GM18517 (cell line): ENCODE measurements at regions not wholly inside any gene's neighbourhood (a gene's known extent, or its start where the extent isn't known, plus 50 kb on each side); places are given as distances from the start of the nearest gene placed in this dataset.
"Not testable (repeated sequence)": the region's sequence is repeated elsewhere in the genome, so short reads cannot be mapped to it uniquely, and the experiment has no call there.

Source experiments
- ATAC-seq: cut with Tn5 transposase; IDR thresholded peaks from one replicate; pipeline ENCODE4 v1.9.1; 2021; ENCODE audit warnings: mild to moderate bottlenecking, moderate library complexity; ENCODE audit not compliant: unreplicated experiment

DNA sequence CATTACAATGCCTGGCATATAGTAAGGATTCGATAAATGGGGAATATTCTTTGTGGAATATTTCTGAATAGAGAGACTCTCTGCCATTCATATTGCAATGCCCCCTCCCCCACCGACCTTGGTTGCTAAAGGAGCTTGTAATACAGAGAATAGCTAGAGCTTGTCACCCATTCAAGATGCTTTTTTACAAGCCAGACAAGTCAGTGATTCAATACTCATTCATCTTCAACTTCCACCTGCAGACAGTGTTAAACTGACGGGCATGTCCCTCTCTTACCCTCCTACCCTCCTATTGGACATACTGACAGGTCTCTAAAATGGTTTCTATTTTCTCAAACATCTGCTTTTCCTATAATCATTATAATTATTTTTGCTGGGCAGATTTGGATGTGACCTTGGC, 257.4 kb downstream of the KCNJ2 start:
- no peak for ATAC-seq

DNA sequence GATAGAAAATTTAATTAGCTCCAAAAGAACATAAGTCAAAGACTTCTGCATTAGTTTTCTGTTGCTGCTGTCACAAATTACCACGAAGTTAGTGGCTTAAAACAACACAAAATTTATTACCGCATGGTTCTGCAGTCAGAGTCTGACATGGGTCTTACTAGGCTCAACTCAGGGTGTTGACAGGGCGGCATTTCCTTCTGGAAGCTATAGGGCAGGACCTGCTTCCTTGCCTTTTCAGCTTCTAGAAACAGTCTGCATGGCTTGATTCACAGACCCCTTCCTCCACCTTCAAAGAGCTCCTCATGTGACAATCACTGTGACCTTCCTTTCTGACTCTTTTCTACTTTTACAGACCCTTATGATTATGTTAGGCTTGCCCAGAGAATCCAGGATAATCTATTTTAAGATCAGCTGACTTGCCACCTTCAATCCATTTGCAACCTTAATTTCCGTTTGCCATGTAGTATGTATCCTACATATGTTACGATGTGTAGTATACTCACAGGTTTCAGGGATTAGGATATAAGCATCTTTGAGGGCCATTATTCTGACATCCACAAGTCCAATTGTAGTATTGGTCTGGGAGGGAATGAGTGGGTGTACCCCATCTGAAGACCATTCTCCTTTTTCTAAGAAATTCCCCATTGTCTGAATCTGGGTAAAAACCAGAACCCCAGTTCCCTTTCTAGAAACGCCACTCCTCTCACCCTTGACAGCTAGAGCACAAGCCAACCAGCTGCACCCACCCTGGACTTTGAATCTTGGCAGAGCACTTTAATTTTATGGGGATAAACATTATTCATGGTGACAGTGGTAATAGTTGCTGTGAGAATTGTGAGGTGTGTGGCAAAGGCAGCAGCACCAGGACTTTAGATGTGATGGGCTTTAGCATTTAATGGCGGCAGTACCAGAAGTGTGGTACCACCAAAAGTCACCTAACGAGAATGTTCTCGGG, 265.5 kb downstream of the KCNJ2 start:
- ATAC-seq = no peak

DNA sequence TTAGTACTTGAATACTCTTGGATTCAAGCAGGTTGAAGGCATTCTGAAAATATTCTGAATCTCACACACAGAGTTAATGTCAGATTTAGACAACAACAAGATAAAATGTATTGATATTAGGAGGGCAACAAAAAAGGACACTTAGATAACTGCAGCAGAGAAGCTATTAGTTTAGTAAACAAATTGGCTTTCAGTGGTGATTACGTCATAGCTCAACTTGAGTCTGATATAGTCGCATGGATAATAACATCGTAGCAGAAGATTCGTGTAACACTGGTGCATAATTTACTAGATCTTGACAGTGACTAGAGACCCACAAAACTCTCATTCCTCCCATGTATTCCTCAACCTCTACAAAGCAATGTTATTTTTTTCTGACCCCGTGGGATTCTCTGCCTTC, 268.3 kb downstream of the KCNJ2 start:
- ATAC-seq = no peak

DNA sequence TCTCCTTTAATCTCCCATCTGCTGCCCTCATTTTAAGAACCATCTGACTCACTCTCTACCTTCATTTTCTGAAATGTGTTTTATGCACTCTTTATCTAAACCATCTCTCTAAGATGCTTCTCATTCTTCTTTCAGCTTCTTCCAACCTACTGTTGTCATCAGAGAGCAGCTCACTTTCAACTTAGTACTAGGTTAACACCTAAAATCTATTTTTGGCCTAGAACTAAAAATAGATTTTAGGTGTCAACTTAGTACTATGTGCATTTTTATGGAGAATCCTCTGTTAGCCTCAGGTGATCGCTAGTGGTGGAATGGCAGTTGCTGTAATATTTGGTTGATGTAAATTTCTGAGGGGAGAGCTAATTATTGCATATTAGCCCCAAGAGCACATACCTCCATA, 277.1 kb downstream of the KCNJ2 start:
- no peak for ATAC-seq

DNA sequence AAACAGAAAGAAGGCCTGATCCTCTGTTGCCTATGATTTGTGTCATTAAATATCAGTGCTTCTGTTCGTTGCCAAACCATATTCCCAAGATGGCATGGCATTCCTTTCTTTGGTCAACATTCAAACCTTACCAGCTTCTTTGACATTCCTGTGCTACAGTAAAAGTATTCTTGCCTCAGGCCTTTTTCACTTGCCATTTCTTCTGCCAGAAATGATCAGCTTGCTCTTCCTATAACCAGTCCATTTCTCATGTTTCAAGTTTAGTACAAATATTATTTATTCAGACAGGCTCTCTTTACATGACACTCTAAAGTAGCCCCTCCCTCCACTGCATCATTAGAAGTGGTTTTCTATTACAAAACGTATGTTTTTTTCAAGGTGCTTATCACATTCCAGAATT, 278.3 kb downstream of the KCNJ2 start:
- no peak for ATAC-seq

DNA sequence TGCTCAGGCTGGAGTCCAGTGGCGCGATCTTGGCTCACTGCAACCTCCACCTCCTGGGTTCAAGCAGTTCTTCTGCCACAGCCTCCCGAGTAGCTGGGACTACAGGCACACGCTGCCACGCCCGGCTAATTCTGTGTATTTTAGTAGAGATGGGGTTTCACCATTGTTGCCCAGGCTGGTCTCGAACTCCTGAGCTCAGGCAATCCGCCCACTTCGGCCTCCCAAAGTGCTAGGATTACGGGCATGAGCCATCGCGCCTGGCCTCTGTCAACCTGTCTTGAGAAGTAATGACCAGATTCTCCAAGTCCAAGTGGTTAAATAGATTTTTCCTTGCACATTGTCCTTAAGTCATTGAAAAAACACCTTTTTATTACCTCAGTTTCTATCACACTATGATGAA, 283.7 kb downstream of the KCNJ2 start:
- ATAC-seq = not testable (repeated sequence)

DNA sequence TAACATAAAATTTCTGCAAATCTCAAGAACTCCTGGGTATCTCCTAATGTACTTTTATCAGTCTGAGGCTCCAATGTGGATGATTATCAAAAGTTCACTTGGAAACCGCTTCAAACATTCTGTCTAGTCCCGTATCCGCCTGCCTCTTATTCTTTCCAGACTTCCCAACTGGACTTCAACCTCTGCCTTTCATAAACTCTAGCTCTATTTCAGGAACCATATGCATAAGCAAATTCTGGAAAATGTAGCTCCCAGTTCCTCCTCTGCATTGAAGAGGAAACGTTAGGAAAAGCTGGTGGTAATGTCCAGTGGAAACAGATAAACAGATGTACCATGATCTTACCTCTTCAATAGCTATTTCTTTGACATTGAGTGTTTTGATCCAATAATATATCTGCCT, 285.0 kb downstream of the KCNJ2 start:
- ATAC-seq = no peak

DNA sequence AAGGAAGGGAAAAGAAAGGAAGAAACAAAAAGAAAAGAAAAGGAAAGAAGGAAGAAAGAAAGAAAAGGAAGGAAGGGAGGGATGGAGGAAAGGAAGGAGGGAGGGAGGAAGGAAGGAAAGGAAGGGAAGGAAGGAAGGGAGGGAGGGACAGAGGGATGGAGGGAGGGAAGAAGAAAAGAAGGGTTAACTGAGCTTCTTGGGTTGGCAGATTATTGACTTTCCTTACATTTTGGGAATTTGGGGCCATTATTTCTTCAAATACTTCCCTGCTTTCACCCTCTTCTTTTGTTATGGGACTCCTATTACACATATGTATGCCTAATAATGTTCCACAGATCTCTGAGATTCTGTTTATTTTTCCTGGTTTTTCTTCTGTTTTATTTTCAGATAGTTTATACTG, 285.6 kb downstream of the KCNJ2 start:
- no peak for ATAC-seq

DNA sequence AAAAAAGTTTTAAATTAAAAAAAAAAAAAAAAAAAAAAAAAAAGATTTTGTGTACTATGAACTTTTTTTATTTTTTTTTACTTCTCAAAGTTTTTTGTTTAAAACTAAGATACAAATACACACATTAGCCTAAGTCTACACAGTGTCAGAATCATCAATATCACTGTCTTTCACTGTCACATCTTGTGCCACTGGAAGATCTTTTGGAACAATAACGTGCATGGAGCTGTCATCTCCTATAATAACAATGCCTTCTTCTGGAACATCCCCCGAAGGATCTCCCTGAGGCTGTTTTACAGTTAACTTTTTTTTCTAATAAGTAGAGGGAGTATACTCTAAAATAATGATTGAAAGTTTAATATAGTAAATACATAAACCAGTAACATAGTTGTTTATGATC, 295.7 kb downstream of the KCNJ2 start:
- no peak for ATAC-seq

DNA sequence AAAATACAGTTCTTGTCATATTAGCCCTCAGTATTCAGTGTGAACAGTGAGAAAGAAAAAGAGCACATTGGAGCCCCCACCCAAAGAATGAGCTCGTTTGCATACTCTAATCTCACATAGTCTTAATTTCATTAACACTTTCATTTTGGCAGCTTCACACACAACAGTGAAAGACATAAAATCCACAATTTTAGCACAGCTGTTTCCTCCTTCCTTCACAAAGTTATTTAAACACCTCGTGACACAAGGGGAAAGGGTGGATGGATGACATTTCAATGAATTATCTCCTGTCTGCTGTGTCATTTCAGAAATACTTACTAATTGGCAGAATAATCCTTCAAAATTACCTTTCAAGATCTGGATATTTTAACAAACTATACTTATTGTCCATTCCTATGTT, 299.3 kb downstream of the KCNJ2 start:
- ATAC-seq = no peak

DNA sequence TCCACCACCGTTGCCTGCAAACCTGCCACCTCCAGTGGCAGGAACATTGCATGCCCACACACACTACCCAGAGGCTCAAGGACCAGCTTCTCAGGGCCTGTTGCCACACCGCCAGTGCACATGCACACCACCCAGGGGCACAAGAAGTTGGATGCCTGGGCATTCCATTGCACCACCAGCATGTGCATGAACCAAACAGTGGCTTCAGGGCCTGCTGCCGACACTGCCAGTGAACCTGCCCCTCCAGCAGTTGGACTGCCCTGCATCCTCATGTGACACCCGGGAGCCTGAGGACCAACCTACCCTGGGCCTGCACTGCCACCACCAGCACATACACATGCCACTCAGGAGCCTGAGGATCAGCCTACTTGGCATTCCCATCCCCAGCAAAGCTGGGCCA, 303.7 kb downstream of the KCNJ2 start:
- no peak for ATAC-seq

DNA sequence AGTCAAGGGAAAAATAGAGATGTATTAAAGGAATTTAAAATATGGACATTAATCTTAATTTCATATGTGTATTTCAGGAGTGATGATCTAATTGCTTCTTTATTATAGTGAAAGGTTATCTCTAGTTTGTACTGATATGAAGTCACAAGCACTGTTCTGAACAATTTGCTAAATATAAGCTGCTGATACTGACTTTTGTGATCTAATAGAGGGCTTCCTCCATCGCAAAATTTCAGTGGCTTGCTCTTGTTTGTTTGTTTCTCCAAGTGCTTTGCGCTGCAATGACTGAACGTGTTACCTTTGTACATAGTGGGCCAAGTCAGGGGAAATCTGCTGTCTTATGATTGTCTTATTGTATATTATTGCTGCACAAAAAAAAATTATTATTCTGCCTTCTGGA, 307.0 kb downstream of the KCNJ2 start:
- no peak for ATAC-seq

DNA sequence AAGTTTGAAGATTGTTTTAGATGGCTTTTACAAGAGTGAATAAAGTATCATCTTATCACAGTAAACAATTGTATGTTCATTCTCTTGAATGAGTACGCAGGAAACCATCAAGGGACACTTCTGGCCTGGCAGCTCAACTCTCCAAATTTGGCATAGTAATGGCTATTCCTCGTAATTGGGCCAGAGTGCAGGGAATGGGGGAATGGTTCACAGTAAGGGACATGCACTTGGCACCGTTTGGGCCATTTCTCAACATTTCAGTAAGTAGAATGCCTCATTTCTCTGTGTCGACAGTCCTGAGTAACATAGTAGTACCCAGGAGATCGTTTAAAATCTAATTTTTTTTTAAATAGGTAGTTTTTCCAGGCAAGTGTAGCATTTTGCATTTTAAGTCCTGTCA, 309.6 kb downstream of the KCNJ2 start:
- ATAC-seq = no peak

DNA sequence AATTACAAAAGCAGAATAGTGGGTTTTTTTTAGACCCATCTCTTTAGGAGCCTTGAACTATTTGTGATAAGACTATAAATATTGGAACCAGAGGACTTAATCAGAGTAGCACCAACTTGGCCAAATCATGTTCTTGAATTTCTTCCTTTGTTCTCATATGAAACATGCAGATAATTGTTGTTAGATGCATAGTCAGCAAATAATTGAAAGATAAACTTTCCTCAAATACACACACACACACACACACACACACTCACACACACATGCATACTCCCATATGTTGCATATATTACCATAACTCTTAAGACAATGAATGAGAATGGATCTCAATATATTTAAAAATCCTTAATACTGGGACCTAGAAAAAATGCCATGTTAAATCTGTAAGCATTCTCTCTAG, 310.4 kb downstream of the KCNJ2 start:
- ATAC-seq = no peak

DNA sequence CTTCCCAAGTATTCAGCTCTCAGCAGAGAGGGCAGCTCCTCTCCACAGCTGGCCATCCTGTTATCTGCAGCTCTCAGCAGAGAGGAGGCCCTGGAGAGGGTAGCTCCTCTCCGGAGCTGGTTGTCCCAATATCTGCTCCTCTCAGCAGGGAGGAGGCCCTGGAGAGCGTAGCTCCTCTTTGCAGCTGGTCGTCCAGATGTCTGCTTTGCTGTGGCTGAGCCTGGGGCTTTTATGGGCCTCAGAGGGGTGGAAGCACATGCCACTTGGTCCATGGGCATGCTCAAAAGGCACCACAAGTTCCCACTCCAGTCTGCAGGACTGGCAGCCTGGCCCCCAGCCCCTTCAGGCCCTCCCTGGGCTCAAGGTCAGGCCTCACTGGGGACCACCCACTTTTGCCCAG, 314.3 kb downstream of the KCNJ2 start:
- no peak for ATAC-seq

DNA sequence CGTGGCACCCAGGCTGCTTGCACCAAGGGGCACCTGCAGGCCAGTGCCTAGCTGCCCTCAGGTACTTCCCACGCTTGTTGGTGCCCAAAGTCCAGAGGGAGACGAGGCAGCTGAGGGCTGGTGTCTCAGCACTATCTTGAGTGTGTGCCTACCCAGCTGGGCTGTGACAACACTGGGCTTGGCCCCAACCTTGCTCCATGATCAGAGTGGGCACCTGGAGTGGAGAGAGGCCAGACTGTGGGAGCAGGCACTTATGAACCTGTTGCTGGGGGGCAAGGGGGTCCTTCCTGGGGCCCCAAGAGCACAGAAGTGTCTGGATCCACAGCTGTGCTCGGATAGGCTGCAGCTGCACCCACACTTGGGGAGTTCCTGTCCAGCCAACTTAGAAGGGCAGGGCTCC, 314.7 kb downstream of the KCNJ2 start:
- ATAC-seq = no peak

DNA sequence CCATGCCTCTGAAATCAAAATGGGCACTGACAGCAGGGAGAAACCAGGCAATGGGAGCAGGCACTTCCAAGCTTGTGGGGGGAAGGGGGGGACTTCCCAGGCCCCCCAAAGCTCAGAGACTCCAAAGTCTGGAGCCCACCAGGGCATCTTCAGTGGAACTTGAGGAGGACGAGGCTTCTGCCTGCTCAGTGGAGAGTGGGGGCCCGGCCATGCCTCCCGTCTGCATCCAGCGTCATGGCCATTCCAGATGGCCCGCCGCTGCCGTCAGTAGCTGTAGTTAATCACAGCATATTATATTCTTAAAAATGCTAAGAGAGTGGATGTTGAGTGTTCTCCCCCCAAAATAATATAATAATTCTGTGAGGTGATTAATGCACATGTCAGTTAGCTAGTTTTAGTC, 315.2 kb downstream of the KCNJ2 start:
- no peak for ATAC-seq

DNA sequence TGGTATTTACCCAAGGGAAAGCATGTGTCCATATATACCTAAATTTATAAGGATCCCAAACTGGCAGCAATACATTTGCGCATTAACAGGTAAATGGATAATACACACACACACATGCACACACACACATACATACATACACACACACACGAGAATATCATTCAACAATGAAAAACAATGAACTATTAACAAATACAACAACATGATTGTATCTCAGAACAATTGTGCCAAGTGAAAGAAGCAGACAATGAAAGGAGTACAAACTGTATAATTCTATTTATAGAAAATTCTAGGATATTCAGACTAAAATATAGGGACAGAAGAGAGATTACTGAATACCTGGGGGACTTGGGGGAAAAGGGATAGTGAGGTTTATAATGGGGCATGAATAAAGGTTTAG, 323.0 kb downstream of the KCNJ2 start:
- ATAC-seq = no peak

DNA sequence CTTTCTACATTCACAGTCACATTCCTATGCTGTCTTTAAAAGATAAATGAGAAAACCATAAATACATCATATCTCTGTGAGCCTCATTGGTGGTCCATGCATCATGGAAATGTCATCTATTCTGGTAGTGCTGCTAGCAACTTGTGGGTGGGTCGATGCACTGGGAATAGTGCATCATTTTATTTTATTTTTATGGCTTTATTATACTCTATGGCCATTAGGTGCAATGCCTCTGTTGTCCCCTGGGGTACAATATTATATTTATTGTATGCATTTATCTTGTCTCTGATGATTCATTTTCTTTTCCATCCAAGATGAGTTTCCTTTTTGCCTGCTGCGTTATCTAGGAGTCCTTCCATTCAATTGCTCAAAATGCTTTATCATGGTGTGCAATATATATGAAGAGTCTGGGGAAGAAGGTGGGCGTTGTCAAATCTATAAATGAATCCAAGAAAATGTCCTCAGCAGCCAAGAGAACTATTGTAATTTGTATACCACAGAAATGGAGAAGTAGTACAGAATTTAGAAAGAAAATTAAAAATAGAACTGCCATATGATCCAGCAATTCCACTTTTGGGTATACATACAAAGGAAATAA, 324.0 kb downstream of the KCNJ2 start:
- no peak for ATAC-seq

DNA sequence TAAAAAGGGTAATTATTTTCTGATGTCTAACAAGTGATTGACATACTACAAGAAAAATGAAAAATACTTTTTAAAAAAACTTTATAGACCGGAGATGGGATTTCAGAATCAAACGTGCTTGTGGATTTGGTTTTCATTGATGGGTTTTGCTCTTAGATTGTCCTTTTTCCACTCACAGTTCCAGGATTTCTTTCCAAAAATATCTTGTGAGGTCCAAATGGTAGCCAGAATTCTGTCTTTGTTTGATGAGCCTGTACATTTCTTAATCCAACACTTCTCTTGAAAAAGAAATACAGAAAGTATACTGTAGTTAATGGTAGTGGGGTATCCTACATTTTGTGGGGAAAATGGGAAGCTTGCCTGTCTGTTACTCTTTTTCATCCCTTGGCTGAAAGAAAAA, 329.3 kb downstream of the KCNJ2 start:
- no peak for ATAC-seq

DNA sequence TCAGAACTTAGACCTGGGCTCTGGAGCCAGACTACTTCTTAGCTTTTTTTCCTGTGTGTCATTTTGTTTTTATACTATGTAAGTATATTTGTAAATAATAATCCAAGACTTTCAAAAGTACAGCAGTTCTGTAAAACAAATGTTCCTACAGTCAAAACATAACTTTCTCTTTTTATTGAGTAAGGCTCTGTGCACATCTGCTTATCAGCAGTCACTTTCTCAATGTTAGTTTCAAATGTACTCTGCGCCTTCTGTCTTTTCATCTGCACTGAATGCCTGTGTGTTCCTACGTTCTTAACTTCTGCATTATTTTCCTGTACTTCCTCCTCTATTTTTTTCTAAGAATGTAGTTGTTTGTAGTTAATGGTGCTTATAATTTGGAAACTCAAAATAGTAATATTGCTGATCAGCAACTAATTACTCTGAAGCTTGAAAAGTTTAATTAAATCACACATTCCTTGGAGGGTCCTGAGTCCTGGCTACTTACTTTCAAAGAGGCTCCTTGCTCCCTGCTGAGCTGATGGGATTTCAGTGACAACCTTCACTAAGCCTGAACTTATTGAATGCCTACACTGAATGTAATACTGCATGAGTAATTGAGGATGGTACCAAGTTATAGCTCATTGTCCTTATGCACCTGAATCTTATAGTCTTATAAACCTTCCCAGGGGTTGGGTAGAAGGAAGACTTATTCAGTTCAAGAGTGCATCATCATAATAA, 329.9 kb downstream of the KCNJ2 start:
- ATAC-seq = no peak

DNA sequence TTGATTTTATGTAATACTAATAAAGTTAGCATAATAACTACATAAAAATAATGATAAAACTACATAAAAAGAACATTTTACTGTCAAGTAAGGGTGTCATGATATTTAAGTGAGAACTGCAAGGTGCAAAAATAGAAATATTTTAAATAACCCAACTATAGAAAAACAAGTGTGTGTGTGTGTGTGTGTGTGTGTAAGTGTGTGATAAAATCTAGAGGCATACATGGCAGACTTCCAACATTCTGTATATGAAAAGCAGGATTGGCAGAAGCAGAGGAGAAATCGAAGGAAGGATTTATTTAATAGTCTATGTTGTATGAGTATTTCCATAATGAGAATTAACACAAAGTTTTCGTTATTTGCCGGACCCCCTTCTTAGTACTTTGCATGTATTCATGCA, 334.1 kb downstream of the KCNJ2 start:
- no peak for ATAC-seq
